ES-I3 (cell line): ENCODE measurements at regions not wholly inside any gene's neighbourhood (a gene's known extent, or its start where the extent isn't known, plus 50 kb on each side); places are given as distances from the start of the nearest gene placed in this dataset.
"Not testable (repeated sequence)": the region's sequence is repeated elsewhere in the genome, so short reads cannot be mapped to it uniquely, and the experiment has no call there.

Experiments
- H3K36me3 ChIP-seq: 2 replicates; pipeline ENCODE4 v1.6.1; 2013; ENCODE audit warnings: mild to moderate bottlenecking, low read length, control low read depth, moderate library complexity; ENCODE audit not compliant: insufficient read depth
- H3K4me1 ChIP-seq: 2 replicates; pipeline ENCODE4 v1.6.1; 2013; ENCODE audit warnings: mild to moderate bottlenecking, control low read depth, low read length; ENCODE audit not compliant: insufficient read depth
- H3K9ac ChIP-seq: 2 replicates; pipeline ENCODE4 v1.6.1; 2013; ENCODE audit warnings: low read depth, mild to moderate bottlenecking, low read length, moderate library complexity
- H3K9me3 ChIP-seq: 2 replicates; pipeline ENCODE4 v1.6.1; 2013; ENCODE audit warnings: mild to moderate bottlenecking, low read length, moderate library complexity; ENCODE audit not compliant: control insufficient read depth, insufficient read depth

DNA sequence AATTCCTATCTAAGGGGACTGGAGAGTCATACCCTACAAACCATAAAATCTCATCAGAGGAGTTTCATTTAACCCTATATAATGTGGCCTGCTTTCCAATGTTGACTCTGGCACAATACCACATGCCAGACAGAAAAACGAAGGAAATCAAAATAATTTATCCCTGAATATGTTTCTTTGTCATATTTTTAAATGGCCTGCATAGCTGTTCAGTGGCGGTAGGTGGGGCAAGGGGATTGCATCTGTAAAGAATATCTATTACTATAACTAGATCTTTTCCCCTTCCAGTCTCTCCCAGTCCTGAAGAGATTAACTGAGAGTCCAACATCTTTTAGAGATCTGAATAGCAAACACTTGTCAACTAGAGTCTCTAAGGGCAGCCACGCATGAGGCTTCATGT lies 278.1 kb upstream of the CTNNB1 start:
- no peak overlapping the region for H3K9ac ChIP-seq
- H3K36me3 ChIP-seq, result no peaks in the 10 kb centered on the region
- peaks cover 32% of the 10 kb centered on the region for H3K4me1 ChIP-seq
- H3K9me3 ChIP-seq, result no peaks in the 10 kb centered on the region; the same call in 1 of the 2 replicates

DNA sequence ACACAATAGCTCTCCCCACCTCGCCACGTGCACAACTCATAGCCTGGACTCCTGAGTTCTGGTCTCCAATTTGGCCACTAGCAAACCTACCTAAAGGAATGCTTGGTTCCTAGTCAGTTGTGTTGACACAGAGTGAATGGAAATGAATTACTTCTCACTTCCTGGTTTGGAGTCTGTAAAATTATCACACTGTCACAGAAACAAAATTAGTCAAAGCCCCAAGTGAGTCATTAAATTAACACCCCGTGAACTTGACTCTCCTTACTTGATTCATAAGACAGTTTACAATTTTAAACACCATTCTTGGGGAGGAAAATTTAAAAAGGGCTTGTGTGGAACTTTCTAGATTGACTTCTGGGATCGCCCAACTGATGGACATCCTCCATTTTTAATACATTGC lies 276.2 kb upstream of the CTNNB1 start:
- no peak overlapping the region for H3K9ac ChIP-seq
- H3K36me3 ChIP-seq, result no peaks in the 10 kb centered on the region
- no peaks in the 10 kb centered on the region; the same call in 1 of the 2 replicates for H3K9me3 ChIP-seq
- H3K4me1 ChIP-seq, result peaks cover 32% of the 10 kb centered on the region

DNA sequence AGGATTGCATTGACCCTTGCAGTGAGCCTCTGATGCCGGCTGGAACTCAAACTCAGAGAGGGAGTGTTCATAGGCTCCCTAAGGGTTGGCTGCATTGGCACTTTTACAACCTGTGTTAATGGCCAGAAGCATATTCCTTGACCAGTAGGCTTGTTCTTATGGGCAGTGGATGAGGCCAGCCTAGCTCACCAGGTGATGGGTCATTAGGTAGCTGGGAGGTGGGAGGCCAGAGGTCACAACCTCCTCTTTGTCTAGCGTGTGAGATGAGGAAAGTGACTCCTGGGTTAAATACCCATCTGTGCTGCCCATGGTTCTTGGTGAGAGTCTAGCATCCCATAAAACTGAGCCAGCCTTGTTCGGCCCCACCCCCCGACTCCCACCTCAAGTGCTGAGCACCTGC lies 275.7 kb upstream of the CTNNB1 start:
- Histone ChIP-seq H3K9me3 (no peaks in the 10 kb centered on the region; the same call in 1 of the 2 replicates), H3K36me3 (no peaks in the 10 kb centered on the region), H3K9ac (no peak overlapping the region), H3K4me1 (peaks cover 29% of the 10 kb centered on the region)

DNA sequence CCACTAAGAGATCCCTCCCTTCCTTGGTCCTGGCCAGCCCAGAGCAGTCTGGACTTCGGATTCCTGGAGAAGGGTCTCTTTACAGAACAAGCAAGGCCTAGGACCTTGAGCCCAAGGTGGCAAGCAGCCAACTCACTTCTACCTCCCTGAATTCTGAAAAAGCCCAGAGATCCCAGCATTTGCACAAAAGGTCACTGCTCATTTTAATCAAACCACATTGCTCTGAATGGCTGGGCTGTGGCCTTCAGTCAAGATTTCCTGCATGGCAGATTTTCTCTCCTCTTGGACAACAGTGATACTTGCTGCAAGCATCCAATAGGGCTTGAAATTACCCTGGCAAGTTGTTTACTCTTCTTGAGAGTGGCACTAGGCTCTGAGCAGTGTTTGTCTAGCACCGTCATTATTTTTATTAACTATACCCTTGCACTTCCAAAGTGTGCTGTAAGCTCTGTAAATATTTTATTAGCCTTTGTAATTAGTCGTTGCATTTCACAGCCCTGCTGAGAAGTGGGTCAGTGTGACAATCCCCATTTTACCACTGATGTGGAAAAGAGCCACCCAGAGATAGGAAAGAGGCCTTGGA lies 274.7 kb upstream of the CTNNB1 start:
- H3K9ac ChIP-seq, result no peak overlapping the region
- no peaks in the 10 kb centered on the region for H3K36me3 ChIP-seq
- peaks cover 19% of the 10 kb centered on the region for H3K4me1 ChIP-seq
- no peaks in the 10 kb centered on the region; the same call in 1 of the 2 replicates for H3K9me3 ChIP-seq

DNA sequence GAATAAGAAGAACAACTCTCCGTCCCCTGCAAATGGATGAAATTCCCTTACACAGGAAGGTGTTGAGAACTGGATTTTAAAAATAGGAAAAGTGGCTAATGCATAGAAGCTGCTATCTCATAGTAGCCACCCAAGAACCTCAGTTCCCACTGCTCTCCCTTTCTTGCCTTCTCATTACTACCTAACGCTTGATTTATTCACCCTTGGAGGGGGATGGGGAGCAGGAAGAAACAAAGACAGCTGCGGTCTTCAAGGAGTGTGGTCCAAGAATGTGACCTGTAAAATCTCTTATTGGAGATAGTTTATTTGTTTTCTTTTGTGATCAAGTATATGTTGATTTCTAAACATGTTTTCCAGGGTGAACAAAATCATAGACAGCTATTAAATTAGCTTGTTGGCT lies 274.1 kb upstream of the CTNNB1 start:
- peaks cover 15% of the 10 kb centered on the region; the same call in 1 of the 2 replicates for H3K4me1 ChIP-seq
- no peaks in the 10 kb centered on the region for H3K36me3 ChIP-seq

DNA sequence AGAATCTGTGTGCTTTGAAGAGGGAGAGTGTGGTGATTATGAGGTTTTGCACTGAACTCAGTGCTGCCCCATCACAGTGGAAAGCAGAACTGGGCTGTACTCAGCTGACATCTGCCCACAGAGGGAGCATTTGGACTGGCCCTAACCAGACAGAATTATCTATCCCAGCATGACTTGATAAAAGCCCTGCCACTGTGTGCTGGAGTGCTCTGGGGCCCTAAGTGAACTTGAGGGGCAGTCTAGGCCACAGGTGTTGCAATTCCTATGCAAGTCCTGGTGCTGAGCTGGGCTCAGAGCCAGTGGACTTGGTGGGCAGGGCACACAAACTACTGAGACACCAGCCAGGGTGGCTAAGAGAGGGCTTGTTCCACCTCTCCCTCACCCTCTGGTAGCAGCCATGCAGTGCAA lies 269.2 kb upstream of the CTNNB1 start:
- Histone ChIP-seq H3K9me3 (no peaks in the 10 kb centered on the region), H3K4me1 (peaks cover 4% of the 10 kb centered on the region; the same call in 1 of the 2 replicates), H3K9ac (no peak overlapping the region), H3K36me3 (no peaks in the 10 kb centered on the region)

More for the DNA sequence above, 274.1 kb upstream of the CTNNB1 start:
- no peak overlapping the region for H3K9ac ChIP-seq
- no peaks in the 10 kb centered on the region; the same call in 1 of the 2 replicates for H3K9me3 ChIP-seq

DNA sequence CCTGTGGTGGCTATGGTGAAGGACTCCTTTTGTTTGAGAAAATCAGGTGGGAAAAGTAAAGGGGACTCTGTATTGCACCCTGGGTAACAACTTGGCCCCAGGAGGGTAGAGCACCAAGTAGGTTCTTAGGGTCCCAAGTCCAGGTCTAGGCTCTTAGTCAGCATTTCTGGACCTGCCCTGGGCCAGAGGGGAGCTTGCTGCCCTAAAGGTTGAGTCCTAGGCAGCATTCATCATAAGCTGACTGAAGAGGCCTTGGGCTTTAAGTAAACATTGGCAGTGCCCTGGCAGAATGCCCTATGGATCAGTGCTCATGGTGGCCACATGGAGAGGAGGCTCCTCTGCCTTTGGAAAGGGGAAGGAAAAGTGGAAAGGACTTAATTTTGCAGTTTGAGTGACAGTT lies 268.5 kb upstream of the CTNNB1 start:
- no peaks in the 10 kb centered on the region for H3K36me3 ChIP-seq
- H3K9me3 ChIP-seq, result no peaks in the 10 kb centered on the region

DNA sequence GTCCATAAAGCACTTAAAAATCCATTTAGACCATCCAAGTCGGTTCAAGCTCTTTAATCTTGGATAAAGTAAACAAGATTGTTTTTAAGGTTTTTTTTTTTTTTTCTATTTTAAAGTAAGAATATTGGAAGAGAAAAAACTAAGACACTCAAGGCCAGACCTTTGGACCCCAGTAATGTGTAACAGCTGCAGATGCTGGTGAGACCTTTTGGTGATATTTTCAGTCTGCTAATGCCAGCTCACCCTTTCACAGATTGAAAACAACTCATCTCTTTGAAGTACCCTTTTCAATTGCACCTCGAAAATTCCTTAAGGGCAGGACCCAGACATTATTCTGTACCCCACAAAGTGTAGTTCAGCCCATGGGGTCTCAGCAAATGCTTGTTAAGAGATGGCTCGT lies 260.7 kb upstream of the CTNNB1 start:
- no peak overlapping the region for H3K9ac ChIP-seq
- H3K36me3 ChIP-seq, result no peaks in the 10 kb centered on the region

More for the DNA sequence above, 268.5 kb upstream of the CTNNB1 start:
- no peaks in the 10 kb centered on the region for H3K4me1 ChIP-seq
- no peak overlapping the region for H3K9ac ChIP-seq

DNA sequence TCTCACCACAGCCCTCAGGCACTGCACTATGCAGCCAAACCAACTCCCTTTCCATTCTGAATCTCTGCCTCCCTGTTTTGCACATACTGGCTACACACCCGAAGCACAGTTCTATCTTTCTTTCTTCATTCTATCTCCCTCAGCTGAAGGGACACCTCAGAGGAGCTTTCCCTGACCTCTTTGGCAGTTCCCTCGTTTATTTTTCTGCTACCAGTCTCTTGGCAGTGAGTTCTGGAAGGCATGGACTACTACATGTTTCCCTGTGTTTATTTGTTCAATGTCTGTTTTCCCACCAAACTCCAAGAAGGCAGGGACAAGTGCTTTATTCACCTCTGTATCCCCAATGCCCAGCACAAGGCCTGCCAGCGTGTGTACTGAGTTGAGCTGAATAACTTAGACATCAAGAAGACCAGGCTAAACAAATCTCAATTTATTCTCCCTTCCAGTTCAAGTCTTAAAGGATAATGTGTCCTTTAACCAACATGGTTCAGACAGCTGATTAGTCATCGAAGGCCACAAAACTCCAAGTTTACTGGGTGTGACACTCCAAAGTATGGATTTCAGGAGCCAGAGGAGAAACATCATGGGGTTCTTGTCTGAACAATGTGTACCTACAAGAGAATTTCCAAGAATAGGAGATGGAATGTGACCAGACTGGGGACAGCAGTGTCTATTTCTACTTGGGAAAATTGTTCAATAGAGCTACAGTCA lies 260.1 kb upstream of the CTNNB1 start:
- Histone ChIP-seq H3K4me1 (no peaks in the 10 kb centered on the region), H3K9ac (no peak overlapping the region), H3K9me3 (no peaks in the 10 kb centered on the region), H3K36me3 (no peaks in the 10 kb centered on the region)

More for the DNA sequence above, 260.7 kb upstream of the CTNNB1 start:
- H3K4me1 ChIP-seq, result no peaks in the 10 kb centered on the region
- no peaks in the 10 kb centered on the region for H3K9me3 ChIP-seq

DNA sequence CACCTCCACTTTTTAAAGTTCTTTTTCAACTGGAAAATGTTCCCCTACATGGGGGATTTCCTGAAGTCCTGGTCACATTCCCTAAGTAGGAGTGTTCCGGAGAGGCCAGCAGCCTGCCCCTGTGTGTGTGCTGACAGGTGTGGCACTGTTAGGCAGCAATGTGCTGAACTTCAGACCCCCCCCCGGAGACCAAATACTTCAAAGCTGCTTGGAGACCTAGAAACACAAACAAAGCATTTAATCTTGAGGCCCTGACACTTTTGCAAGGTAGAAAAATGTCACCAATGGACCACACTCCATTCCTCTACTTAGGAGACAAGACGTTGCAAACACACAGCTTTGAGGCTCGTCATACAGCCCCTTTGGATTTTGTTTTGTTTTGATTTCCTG lies 259.6 kb upstream of the CTNNB1 start:
- H3K4me1 ChIP-seq, result no peaks in the 10 kb centered on the region
- H3K9me3 ChIP-seq, result no peaks in the 10 kb centered on the region
- H3K9ac ChIP-seq, result no peak overlapping the region
- no peaks in the 10 kb centered on the region for H3K36me3 ChIP-seq

DNA sequence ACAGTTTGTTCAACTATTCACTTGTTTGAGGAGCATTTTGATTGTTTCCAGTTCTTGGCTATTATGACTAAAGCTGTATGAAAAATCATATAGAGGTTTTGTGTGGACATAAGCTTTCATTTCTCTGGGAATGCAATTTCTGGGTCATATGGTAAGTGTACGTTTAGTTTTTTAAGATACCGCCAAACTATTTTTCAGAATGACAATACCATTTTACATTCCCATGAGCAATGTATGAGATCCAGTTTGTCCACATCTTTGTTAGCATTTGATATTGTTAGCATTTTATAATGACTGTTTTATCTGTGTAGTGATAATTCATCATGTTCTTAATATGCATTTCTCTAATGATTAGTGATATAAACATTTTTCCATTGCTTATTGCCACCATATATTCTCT lies 258.7 kb upstream of the CTNNB1 start:
- Histone ChIP-seq H3K9ac (no peak overlapping the region), H3K4me1 (no peaks in the 10 kb centered on the region), H3K36me3 (no peaks in the 10 kb centered on the region), H3K9me3 (no peaks in the 10 kb centered on the region)

DNA sequence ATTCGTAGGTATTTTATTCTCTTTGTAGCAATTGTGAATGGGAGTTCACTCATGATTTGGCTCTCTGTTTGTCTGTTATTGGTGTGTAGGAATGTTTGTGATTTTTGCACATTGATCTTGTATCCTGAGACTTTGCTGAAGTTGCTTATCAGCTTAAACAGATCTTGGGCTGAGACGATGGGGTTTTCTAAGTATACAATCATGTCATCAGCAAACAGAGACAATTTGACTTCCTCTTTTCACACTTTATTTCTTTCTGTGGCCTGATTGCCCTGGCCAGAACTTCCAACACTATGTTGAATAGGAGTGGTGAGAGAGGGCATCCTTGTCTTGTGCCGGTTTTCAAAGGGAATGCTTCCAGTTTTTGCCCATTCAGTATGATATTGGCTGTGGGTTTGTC lies 252.3 kb upstream of the CTNNB1 start:
- not testable (repeated sequence) for H3K9ac ChIP-seq, H3K36me3 ChIP-seq, H3K4me1 ChIP-seq, H3K9me3 ChIP-seq

DNA sequence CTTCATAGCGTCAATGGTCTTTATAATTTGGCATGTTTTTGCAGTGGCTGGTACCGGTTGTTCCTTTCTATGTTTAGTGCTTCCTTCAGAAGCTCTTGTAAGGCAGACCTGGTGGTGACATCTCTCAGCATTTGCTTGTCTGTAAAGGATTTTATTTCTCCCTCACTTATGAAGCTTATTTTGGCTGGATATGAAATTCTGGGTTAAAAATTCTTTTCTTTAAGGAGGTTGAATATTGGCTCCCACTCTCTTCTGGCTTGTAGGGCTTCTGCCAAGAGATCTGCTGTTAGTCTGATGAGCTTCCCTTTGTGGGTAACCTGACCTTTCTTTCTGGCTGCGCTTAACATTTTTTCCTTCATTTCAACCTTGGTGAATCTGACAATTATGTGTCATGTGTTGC lies 250.0 kb upstream of the CTNNB1 start:
- not testable (repeated sequence) for H3K4me1 ChIP-seq, H3K36me3 ChIP-seq, H3K9ac ChIP-seq, H3K9me3 ChIP-seq

DNA sequence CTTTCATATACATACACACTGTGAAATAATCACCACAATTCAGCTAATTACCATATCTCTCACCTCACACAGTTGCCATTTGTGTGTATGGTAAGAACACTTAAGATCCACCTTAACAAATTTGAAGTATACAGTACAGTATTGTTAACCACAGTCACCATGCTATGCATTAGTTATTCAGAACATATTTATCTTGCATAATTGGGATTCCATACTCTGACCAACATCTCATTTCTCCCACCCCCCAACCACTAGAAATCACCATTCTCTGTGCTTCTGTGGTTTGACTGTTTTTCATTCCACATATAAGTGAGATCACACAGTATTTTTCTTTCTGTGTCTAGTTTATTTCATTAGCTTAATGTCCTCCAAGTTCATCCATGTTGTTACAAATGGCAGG lies 247.7 kb upstream of the CTNNB1 start:
- Histone ChIP-seq H3K9me3 (no peaks in the 10 kb centered on the region; the same call in 1 of the 2 replicates), H3K36me3 (no peaks in the 10 kb centered on the region), H3K4me1 (no peaks in the 10 kb centered on the region), H3K9ac (no peak overlapping the region)

DNA sequence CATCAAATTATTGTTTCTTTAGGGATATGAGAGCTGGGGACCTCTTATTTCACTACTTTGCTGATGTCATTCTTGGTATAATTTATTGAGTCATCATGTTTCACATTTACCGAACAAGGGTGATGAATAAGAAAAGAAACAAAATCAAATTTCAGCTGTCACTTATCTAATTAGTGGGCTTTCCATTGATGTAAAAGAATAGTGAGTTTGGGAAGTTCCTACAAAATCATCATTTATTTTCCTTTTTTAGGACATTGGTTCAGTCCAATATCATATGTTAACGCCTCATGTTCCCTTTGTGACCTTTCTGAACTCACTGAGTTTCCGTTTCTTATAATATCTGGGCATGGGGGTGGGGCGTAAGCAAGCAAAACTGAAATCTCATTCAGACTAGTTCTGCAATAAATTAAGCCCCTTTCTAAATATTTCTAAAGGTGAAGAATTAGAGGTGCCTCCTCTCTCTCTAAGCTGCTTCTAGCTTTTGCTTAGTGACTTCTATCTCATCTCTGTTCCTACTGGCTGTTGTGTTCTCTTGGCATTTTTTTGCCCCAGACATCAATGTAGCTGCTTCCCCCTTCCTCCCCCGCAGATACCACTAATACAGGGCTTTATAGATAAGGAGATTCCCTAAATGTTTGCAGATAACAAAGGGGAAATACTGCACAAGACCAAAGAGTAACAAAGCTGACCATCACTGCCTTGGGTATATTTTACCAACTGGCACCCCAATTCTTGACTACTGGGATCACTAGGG lies 238.0 kb upstream of the CTNNB1 start:
- no peak overlapping the region for H3K9ac ChIP-seq
- no peaks in the 10 kb centered on the region for H3K4me1 ChIP-seq
- H3K36me3 ChIP-seq, result no peaks in the 10 kb centered on the region
- peaks cover 2% of the 10 kb centered on the region; the same call in 1 of the 2 replicates for H3K9me3 ChIP-seq
